Spleen (tissue), 11 donors: ENCODE measurements at regions not wholly inside any gene's neighbourhood (a gene's known extent, or its start where the extent isn't known, plus 50 kb on each side); places are given as distances from the start of the nearest gene placed in this dataset.

Source experiments
- DNase-seq: peaks from one replicate; pipeline ENCODE4 v3.0.0-alpha.2; 2020
- H3K27ac ChIP-seq, 8 donors: fragments of 200-600 bp; sonication (generic) in 7 of 8; 1 replicate in 4 of 8; 2 replicates in 4 of 8; pipeline versions ENCODE4 v1.5.0 to v1.8.0; 2016 to 2021; ENCODE audit warnings: inconsistent platforms in 4 of 8, mild to moderate bottlenecking in 4 of 8, moderate library complexity in 1 of 8
- H3K27me3 ChIP-seq, 7 donors: fragments of 200-600 bp; sonication (generic) in 6 of 7; replicated peaks in 1 of 7; 1 replicate in 4 of 7; 2 replicates in 3 of 7; pipeline versions ENCODE4 v1.5.0 to v1.8.0; 2016 to 2021; ENCODE audit warnings: inconsistent platforms in 3 of 7, mild to moderate bottlenecking in 1 of 7
- H3K36me3 ChIP-seq, 6 donors: fragments of 200-600 bp; sonication (generic) in 5 of 6; 1 replicate in 4 of 6; 2 replicates in 2 of 6; pipeline versions ENCODE4 v1.5.0 to v1.8.0; 2016 to 2021; ENCODE audit warnings: inconsistent platforms in 2 of 6
- H3K4me1 ChIP-seq, 6 donors: fragments of 200-600 bp; sonication (generic) in 5 of 6; 1 replicate in 3 of 6; 2 replicates in 3 of 6; pipeline versions ENCODE4 v1.5.0 to v1.8.0; 2016 to 2021; ENCODE audit warnings: inconsistent platforms in 3 of 6
- H3K4me3 ChIP-seq, 8 donors: fragments of 200-600 bp; sonication (generic) in 7 of 8; 1 replicate in 4 of 8; 2 replicates in 4 of 8; pipeline versions ENCODE4 v1.5.0 to v1.8.0; 2016 to 2021; ENCODE audit warnings: inconsistent platforms in 4 of 8, mild to moderate bottlenecking in 4 of 8, moderate library complexity in 2 of 8
- H3K9me3 ChIP-seq, 8 donors: fragments of 200-600 bp; sonication (generic) in 7 of 8; 1 replicate in 4 of 8; 2 replicates in 4 of 8; pipeline versions ENCODE4 v1.5.0 to v1.8.0; 2016 to 2021; ENCODE audit warnings: inconsistent platforms in 4 of 8
- POLR2A ChIP-seq, 3 donors: fragments of 450-650 bp; IDR thresholded peaks; one replicate each; pipeline ENCODE4 v1.5.1; 2017; ENCODE audit warnings: antibody characterized with exemption in 3 of 3, mild to moderate bottlenecking in 1 of 3
- POLR2AphosphoS5 ChIP-seq, 3 donors: sonication (generic); formaldehyde crosslinking; IDR thresholded peaks; one replicate each; pipeline ENCODE4 v1.5.1; 2017; ENCODE audit warnings: antibody characterized with exemption in 3 of 3
- WGBS, 5 donors: extraction: QIAGEN DNeasy Blood & Tissue Kit in 3 of 5; methylation state at CpG; one replicate each; pipeline versions ENCODE4 v1.1.5 to v1.1.7; 2013 to 2018; 5-methylcytosine and 5-hydroxymethylcytosine counted together
- intact Hi-C: fragments of 100-400 bp; cut with DNase I; formaldehyde crosslinking; loops from one replicate; pipeline ENCODE4 v1.15.0; 2023; ENCODE audit warnings: low total_unique reads
- TF ChIP-seq, protein P1 (sequence below), 11 experiments: fragments of 200-600 bp in 7 of 11; fragments of 450-650 bp in 4 of 11; sonication (generic) in 4 of 11; IDR thresholded peaks in 8 of 11; conservative IDR thresholded peaks in 3 of 11; 1 replicate in 7 of 11; 2 replicates in 4 of 11; pipeline versions ENCODE4 v1.4.0 to v1.8.0; 2016 to 2021; ENCODE audit warnings: antibody characterized with exemption in 11 of 11, inconsistent platforms in 4 of 11, mild to moderate bottlenecking in 1 of 11
- donor health status: healthy with polysubstance abuse.
- donor health status: DM: no; HTN: no; CAD: no; lungs with moderate emphysema.
- donor health status: DM: no; HTN: no; CAD: no.
- donor health status: Bipolar disorder and iron deficiency.
- donor health status: healthy.
- donor health status: DM: no; HTN: no; CAD: no.
- donor health status: DM: yes; HTN: yes; CAD: no.

DNA sequence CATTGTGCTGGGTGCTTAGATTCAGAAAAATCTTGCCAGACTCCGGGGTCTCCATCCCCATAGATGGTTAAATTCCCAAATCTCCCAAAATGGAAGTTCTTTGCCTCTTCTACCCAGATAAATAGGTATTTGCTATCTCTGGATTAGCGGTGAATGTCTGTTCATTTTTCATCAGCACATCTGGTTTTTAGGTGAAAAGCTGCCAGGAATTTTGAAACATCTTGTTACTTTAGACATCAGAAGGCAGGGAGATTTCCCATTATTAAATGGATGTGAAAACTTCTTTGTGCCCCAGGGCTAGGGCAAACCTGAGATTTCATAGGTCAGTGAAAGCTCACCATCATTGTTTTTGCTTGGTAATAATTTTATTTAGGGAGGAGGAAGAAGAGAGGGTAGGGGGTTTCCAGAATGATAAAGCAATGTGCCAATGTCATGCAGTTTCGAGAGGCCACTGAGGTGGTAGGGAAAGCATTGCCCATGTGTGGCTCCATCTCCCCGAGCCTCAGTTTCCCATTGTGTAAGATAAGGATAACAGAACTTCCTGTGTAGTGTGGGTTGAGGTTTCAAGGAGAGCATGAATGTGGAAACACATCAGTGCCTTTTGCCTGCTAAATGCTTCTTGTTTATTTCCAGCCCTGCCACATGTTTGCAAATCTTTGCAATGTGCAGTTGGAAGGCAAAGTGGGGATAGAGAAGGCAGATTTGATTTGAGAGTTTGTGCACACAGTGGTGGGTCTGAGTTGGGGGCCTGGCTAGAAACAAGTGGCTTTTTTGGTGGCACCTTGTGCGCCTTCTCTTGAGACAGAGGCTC, 147.2 kb upstream of the KLF4 start:
- TF ChIP-seq POLR2A (IDR thresholded peaks at IDR 0.05): no peak
- TF ChIP-seq, protein P1, sequence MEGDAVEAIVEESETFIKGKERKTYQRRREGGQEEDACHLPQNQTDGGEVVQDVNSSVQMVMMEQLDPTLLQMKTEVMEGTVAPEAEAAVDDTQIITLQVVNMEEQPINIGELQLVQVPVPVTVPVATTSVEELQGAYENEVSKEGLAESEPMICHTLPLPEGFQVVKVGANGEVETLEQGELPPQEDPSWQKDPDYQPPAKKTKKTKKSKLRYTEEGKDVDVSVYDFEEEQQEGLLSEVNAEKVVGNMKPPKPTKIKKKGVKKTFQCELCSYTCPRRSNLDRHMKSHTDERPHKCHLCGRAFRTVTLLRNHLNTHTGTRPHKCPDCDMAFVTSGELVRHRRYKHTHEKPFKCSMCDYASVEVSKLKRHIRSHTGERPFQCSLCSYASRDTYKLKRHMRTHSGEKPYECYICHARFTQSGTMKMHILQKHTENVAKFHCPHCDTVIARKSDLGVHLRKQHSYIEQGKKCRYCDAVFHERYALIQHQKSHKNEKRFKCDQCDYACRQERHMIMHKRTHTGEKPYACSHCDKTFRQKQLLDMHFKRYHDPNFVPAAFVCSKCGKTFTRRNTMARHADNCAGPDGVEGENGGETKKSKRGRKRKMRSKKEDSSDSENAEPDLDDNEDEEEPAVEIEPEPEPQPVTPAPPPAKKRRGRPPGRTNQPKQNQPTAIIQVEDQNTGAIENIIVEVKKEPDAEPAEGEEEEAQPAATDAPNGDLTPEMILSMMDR (IDR thresholded peaks at IDR 0.05 in 8 of 11, conservative IDR thresholded peaks at IDR 0.05 in 3 of 11): no peak
- TF ChIP-seq POLR2AphosphoS5 (IDR thresholded peaks at IDR 0.05): no peak
- no peak for DNase-seq
- H3K36me3 ChIP-seq: no peaks in the 10 kb centered on the region
- intact Hi-C loops: no loop called here
- peaks cover 0 to 12% (median 0%) of the 10 kb centered on the region in 7 donors for H3K27me3 ChIP-seq
- peak overlapping the region in 4 of 8 donors; percentile 38 to 68 (median 42) for H3K4me3 ChIP-seq
- H3K4me1 ChIP-seq: peaks cover 4 to 44% (median 24%) of the 10 kb centered on the region in 6 donors
- no peaks in the 10 kb centered on the region for H3K9me3 ChIP-seq
- peak overlapping the region; percentile 80 to 93 (median 90) for H3K27ac ChIP-seq
- WGBS, 5 donors: 51 to 65% (median 60%) methylated on average over 5 of the region's 5 CpGs

GRCh38 chr9:107635803-107636174, 146.2 kb upstream of the KLF4 start:
- peaks cover 0 to 12% (median 0%) of the 10 kb centered on the region in 7 donors for H3K27me3 ChIP-seq
- H3K36me3 ChIP-seq: no peaks in the 10 kb centered on the region
- intact Hi-C loops: no loop called here
- TF ChIP-seq POLR2A (IDR thresholded peaks at IDR 0.05): no peak
- TF ChIP-seq POLR2AphosphoS5 (IDR thresholded peaks at IDR 0.05): no peak
- TF ChIP-seq, protein P1 (IDR thresholded peaks at IDR 0.05 in 8 of 11, conservative IDR thresholded peaks at IDR 0.05 in 3 of 11): no peak
- no peak overlapping the region for H3K4me3 ChIP-seq
- H3K27ac ChIP-seq: no peak overlapping the region
- DNase-seq: no peak
- H3K9me3 ChIP-seq: no peaks in the 10 kb centered on the region
- H3K4me1 ChIP-seq: peaks cover 4 to 44% (median 24%) of the 10 kb centered on the region in 6 donors
- 45 to 67% (median 52%) methylated on average over 6 of the region's 6 CpGs for WGBS, 5 donors

- WGBS, 5 donors: 60 to 75% (median 67%) methylated on average over 7 of the region's 7 CpGs
- peaks cover 4 to 44% (median 24%) of the 10 kb centered on the region in 6 donors for H3K4me1 ChIP-seq
- intact Hi-C loops: no loop called here
Observed at GRCh38 chr9:107635101-107635802, 145.7 kb upstream of the KLF4 start.

More at GRCh38 chr9:107635101-107635802, 145.7 kb upstream of the KLF4 start:
- TF ChIP-seq POLR2AphosphoS5 (IDR thresholded peaks at IDR 0.05) (no peak), POLR2A (IDR thresholded peaks at IDR 0.05) (no peak)
- TF ChIP-seq, protein P1 (IDR thresholded peaks at IDR 0.05 in 8 of 11, conservative IDR thresholded peaks at IDR 0.05 in 3 of 11): no peak
- Histone ChIP-seq H3K4me3 (no peak overlapping the region), H3K9me3 (no peaks in the 10 kb centered on the region), H3K27me3 (peaks cover 0 to 7% (median 0%) of the 10 kb centered on the region in 7 donors), H3K27ac (no peak overlapping the region), H3K36me3 (no peaks in the 10 kb centered on the region)
- no peak for DNase-seq
